Mammary epithelial cell (primary cell): ENCODE measurements at regions not wholly inside any gene's neighbourhood (a gene's known extent, or its start where the extent isn't known, plus 50 kb on each side); places are given as distances from the start of the nearest gene placed in this dataset.

Source experiments
- CTCF ChIP-seq, 2 donors: IDR thresholded peaks in 1 of 2; conservative IDR thresholded peaks in 1 of 2; 2 replicates each; pipeline ENCODE4 v1.5.1; 2011 to 2012; ENCODE audit warnings: inconsistent platforms in 2 of 2, low read length in 2 of 2, mild to moderate bottlenecking in 2 of 2, control low read depth in 1 of 2, low read depth in 1 of 2; ENCODE audit not compliant: insufficient read depth in 1 of 2; ENCODE audit errors: extremely low read depth in 1 of 2
- EZH2 ChIP-seq: IDR thresholded peaks from 2 replicates; pipeline ENCODE4 v1.6.1; 2012; ENCODE audit warnings: low read length, inconsistent platforms, borderline replicate concordance

GRCh38 chr2:66899109-66899508 lies 464.2 kb downstream of the MEIS1 start:
- TF ChIP-seq EZH2 (no peak), CTCF (conservative IDR thresholded peaks at IDR 0.05 in 1 of 2, IDR thresholded peaks at IDR 0.05 in 1 of 2; ENCODE audit: extremely low read depth in 1 of 2, insufficient read depth in 1 of 2, low read depth in 1 of 2, low read length in 2 of 2) (no peak)
